IPS-20b (cell line): ENCODE measurements at regions not wholly inside any gene's neighbourhood (a gene's known extent, or its start where the extent isn't known, plus 50 kb on each side); places are given as distances from the start of the nearest gene placed in this dataset.
"Not testable (repeated sequence)": the region's sequence is repeated elsewhere in the genome, so short reads cannot be mapped to it uniquely, and the experiment has no call there.

Experiments
- H3K27ac ChIP-seq: one replicate; pipeline ENCODE4 v1.5.1; 2013; ENCODE audit warnings: low read length
- H3K27me3 ChIP-seq: 2 replicates; pipeline ENCODE4 v1.6.1; 2013; ENCODE audit warnings: mild to moderate bottlenecking, low read length, inconsistent platforms; ENCODE audit not compliant: insufficient read depth
- H3K36me3 ChIP-seq: 2 replicates; pipeline ENCODE4 v1.6.1; 2013; ENCODE audit warnings: low read depth, mild to moderate bottlenecking, inconsistent platforms, low read length, moderate library complexity; ENCODE audit not compliant: insufficient read depth
- H3K4me1 ChIP-seq: 2 replicates; pipeline ENCODE4 v1.6.1; 2013; ENCODE audit warnings: mild to moderate bottlenecking, control low read depth, inconsistent platforms, low read length, moderate library complexity; ENCODE audit not compliant: insufficient read depth
- H3K4me3 ChIP-seq: 2 replicates; pipeline ENCODE4 v1.5.1; 2013; ENCODE audit warnings: mild to moderate bottlenecking, low read length, inconsistent platforms
- H3K9ac ChIP-seq: 2 replicates; pipeline ENCODE4 v1.6.1; 2013; ENCODE audit warnings: low read depth, mild to moderate bottlenecking, inconsistent platforms, low read length, moderate library complexity
- H3K9me3 ChIP-seq: 2 replicates; pipeline ENCODE4 v1.6.1; 2013; ENCODE audit warnings: mild to moderate bottlenecking, low read depth, low read length, inconsistent platforms; ENCODE audit not compliant: insufficient read depth

GRCh38 chr6:121581327-121581726 is 145.9 kb downstream of the GJA1 start:
- no peaks in the 10 kb centered on the region for H3K27me3 ChIP-seq
- H3K27ac ChIP-seq = no peak overlapping the region
- no peak overlapping the region for H3K9ac ChIP-seq
- H3K4me1 ChIP-seq = no peaks in the 10 kb centered on the region
- no peak overlapping the region for H3K4me3 ChIP-seq
- H3K9me3 ChIP-seq = no peaks in the 10 kb centered on the region
- H3K36me3 ChIP-seq = no peaks in the 10 kb centered on the region

- no peaks in the 10 kb centered on the region for H3K27me3 ChIP-seq
- no peaks in the 10 kb centered on the region for H3K9me3 ChIP-seq
- no peaks in the 10 kb centered on the region for H3K36me3 ChIP-seq
Measured at GRCh38 chr6:121582262-121582661, 146.8 kb downstream of the GJA1 start.

GRCh38 chr6:121584586-121585369 is 149.3 kb downstream of the GJA1 start:
- Histone ChIP-seq H3K4me3 (no peak overlapping the region), H3K4me1 (no peaks in the 10 kb centered on the region), H3K9ac (no peak overlapping the region), H3K9me3 (no peaks in the 10 kb centered on the region), H3K27ac (no peak overlapping the region), H3K36me3 (no peaks in the 10 kb centered on the region), H3K27me3 (no peaks in the 10 kb centered on the region)

More at GRCh38 chr6:121582262-121582661, 146.8 kb downstream of the GJA1 start:
- Histone ChIP-seq H3K9ac (no peak overlapping the region), H3K4me3 (no peak overlapping the region), H3K4me1 (no peaks in the 10 kb centered on the region), H3K27ac (no peak overlapping the region)

- H3K36me3 ChIP-seq = no peaks in the 10 kb centered on the region
- no peaks in the 10 kb centered on the region for H3K9me3 ChIP-seq
- H3K27ac ChIP-seq = no peak overlapping the region
- no peak overlapping the region for H3K9ac ChIP-seq
- H3K4me1 ChIP-seq = no peaks in the 10 kb centered on the region
- no peak overlapping the region for H3K4me3 ChIP-seq
- H3K27me3 ChIP-seq = no peaks in the 10 kb centered on the region
Measured at GRCh38 chr6:121590438-121590837, 155.0 kb downstream of the GJA1 start.

GRCh38 chr6:121590916-121591315 is 155.5 kb downstream of the GJA1 start:
- no peaks in the 10 kb centered on the region for H3K4me1 ChIP-seq
- no peak overlapping the region for H3K27ac ChIP-seq
- H3K4me3 ChIP-seq = no peak overlapping the region
- H3K9me3 ChIP-seq = no peaks in the 10 kb centered on the region
- H3K27me3 ChIP-seq = no peaks in the 10 kb centered on the region
- H3K36me3 ChIP-seq = no peaks in the 10 kb centered on the region
- no peak overlapping the region for H3K9ac ChIP-seq

DNA sequence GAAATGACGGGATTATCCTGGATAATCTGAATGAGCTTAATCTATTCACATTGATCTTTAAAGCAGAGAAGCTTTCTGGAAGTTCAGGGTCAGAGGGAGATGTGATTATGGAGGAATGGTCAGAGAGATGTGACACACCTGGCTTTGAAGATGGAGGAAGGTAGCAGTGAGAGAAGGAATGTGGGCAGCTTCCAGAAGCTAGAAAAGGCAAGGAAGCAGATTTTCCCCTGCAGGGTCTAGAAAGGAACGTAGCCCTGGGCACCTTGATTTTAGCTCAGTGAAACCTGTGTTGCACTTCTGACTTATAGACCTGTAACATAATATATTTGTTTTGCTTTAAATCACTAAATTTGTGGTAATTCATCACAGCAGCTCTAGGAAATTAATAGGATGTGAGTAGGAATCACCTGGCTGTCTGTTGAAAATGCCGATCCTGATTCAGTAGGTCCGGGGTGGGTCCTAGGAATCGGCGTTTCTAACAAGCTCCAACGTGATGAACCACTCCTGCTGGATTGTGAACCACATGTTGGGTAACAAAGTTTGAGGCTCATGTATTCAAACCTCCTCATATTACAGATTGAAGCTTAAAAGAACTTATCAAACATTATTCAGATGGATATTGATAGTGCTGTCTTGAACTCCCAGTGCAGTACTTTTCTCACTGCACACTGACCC is 157.0 kb downstream of the GJA1 start:
- Histone ChIP-seq H3K36me3 (no peaks in the 10 kb centered on the region), H3K9ac (no peak overlapping the region), H3K27me3 (no peaks in the 10 kb centered on the region), H3K4me1 (no peaks in the 10 kb centered on the region), H3K9me3 (no peaks in the 10 kb centered on the region), H3K27ac (no peak overlapping the region), H3K4me3 (no peak overlapping the region)

- H3K27me3 ChIP-seq = no peaks in the 10 kb centered on the region
- no peak overlapping the region for H3K4me3 ChIP-seq
- no peaks in the 10 kb centered on the region for H3K4me1 ChIP-seq
- H3K9ac ChIP-seq = no peak overlapping the region
- H3K27ac ChIP-seq = no peak overlapping the region
- H3K36me3 ChIP-seq = no peaks in the 10 kb centered on the region
- H3K9me3 ChIP-seq = no peaks in the 10 kb centered on the region
Measured at GRCh38 chr6:121593011-121593641, 157.7 kb downstream of the GJA1 start.

DNA sequence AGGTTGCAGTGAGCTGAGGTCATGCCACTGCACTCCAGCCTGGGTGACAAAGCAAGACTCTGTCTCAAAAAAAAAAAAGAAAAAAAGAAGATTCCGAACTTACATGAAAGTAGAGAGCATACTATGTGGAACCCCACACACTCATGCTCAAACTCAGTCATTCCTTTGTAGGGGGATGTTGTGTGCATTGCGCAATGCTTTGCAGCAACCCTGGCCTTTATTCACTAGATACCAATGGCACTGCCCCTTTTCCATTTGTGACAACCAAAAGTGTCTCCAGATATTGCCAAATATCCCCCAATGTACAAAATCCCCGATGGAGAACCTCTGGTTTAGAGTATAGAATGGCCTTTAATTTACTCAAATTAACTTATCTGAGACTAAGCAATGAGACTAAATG is 158.6 kb downstream of the GJA1 start:
- H3K27me3 ChIP-seq = no peaks in the 10 kb centered on the region
- H3K9me3 ChIP-seq = no peaks in the 10 kb centered on the region
- no peaks in the 10 kb centered on the region for H3K4me1 ChIP-seq
- H3K27ac ChIP-seq = no peak overlapping the region
- no peak overlapping the region for H3K9ac ChIP-seq
- no peaks in the 10 kb centered on the region for H3K36me3 ChIP-seq
- H3K4me3 ChIP-seq = no peak overlapping the region

GRCh38 chr6:121595646-121596045 is 160.2 kb downstream of the GJA1 start:
- H3K4me3 ChIP-seq = no peak overlapping the region
- no peaks in the 10 kb centered on the region for H3K27me3 ChIP-seq
- no peaks in the 10 kb centered on the region for H3K9me3 ChIP-seq
- H3K27ac ChIP-seq = no peak overlapping the region
- no peaks in the 10 kb centered on the region for H3K36me3 ChIP-seq
- H3K9ac ChIP-seq = no peak overlapping the region
- no peaks in the 10 kb centered on the region for H3K4me1 ChIP-seq

- no peak overlapping the region for H3K9ac ChIP-seq
- no peaks in the 10 kb centered on the region for H3K4me1 ChIP-seq
- H3K9me3 ChIP-seq = no peaks in the 10 kb centered on the region
- no peaks in the 10 kb centered on the region for H3K27me3 ChIP-seq
- H3K36me3 ChIP-seq = no peaks in the 10 kb centered on the region
- no peak overlapping the region for H3K4me3 ChIP-seq
- H3K27ac ChIP-seq = no peak overlapping the region
Measured at GRCh38 chr6:121596441-121596840, 161.0 kb downstream of the GJA1 start.

DNA sequence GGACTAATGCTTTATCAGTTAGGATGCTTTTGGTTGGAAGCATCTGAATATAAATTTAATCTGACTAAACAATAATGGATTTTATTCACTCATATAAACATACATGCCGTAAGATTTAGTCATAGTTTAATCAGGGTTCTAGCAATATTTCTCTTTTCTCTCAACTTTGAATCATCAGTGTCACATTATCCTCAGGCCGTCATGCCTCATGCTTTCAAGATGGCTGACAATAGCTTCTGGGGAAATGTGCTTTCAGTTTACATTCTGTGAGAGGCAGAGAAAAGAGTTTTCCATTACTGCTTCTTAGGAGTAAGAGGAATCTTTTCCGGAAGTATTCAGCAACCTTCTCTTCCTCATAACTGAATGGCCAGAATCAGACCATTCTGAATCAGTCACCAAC is 162.2 kb downstream of the GJA1 start:
- Histone ChIP-seq H3K9ac (no peak overlapping the region), H3K27me3 (no peaks in the 10 kb centered on the region), H3K27ac (no peak overlapping the region)

DNA sequence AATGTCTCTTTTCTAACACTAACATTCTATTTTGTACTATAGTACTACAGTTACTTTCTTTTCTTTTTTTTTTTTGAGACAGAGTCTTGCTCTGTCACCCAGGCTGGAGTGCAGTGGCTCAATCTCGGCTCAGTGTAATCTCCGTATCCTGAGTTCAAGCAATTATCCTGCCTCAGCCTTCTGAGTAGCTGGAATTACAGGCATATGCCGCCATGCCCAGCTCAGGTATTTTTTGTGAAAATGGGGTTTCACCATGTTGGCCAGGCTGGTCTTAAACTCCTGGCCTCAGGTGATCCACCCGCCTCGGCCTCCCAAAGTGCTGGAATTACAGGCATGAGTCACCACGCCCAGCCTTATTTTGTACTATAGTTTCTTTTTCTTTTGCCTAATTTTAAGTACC is 163.9 kb downstream of the GJA1 start:
- H3K27ac ChIP-seq, H3K9ac ChIP-seq, H3K9me3 ChIP-seq: not testable (repeated sequence)

More for the DNA sequence above, 162.2 kb downstream of the GJA1 start:
- Histone ChIP-seq H3K36me3 (no peaks in the 10 kb centered on the region), H3K4me3 (no peak overlapping the region), H3K4me1 (no peaks in the 10 kb centered on the region), H3K9me3 (no peaks in the 10 kb centered on the region)

More for the DNA sequence above, 163.9 kb downstream of the GJA1 start:
- H3K4me1 ChIP-seq, H3K27me3 ChIP-seq, H3K36me3 ChIP-seq, H3K4me3 ChIP-seq: not testable (repeated sequence)
